ENCODE measurements at regions not wholly inside any gene's neighbourhood (a gene's known extent, or its start where the extent isn't known, plus 50 kb on each side); places are given as distances from the start of the nearest gene placed in this dataset.

- TF ChIP-seq CTCF (conservative IDR thresholded peaks at IDR 0.05; ENCODE audit: low read depth, low read length) (no peak), EZH2 (IDR thresholded peaks at IDR 0.05; ENCODE audit: borderline replicate concordance, low read depth, low read length, poor library complexity, severe bottlenecking) (no peak)
Measured at GRCh38 chr22:19628038-19628776, 86.1 kb upstream of the SEPTIN5 start.
